Left forelimb (tissue), 1 donor: ENCODE measurements at regions not wholly inside any gene's neighbourhood (a gene's known extent, or its start where the extent isn't known, plus 50 kb on each side); places are given as distances from the start of the nearest gene placed in this dataset.
"Not testable (repeated sequence)": the region's sequence is repeated elsewhere in the genome, so short reads cannot be mapped to it uniquely, and the experiment has no call there.

Source experiments
- DNase-seq: peaks from one replicate; pipeline ENCODE4 v3.0.0-alpha.2; 2018; ENCODE audit warnings: low spot score

DNA sequence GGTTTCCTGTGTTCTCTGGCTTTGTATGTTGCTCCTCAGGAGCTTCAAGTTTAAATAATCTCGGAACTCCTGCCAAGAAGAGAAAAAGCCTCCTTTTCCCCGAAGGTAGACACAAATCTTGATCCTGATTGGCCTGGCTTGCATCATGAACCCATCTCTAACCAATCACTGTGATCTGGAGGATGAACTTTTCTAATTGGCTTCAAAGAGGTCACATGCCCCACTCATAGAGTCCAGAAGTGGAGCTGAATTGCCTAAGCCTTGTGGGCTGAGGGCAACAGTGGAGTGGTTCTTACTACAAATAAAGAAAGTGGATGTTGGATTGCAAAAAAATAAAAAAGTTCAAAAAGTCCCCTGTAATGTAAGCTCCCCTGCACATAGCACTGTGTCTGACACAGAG lies 245.9 kb downstream of the MID1IP1 start:
- no peak for DNase-seq

DNA sequence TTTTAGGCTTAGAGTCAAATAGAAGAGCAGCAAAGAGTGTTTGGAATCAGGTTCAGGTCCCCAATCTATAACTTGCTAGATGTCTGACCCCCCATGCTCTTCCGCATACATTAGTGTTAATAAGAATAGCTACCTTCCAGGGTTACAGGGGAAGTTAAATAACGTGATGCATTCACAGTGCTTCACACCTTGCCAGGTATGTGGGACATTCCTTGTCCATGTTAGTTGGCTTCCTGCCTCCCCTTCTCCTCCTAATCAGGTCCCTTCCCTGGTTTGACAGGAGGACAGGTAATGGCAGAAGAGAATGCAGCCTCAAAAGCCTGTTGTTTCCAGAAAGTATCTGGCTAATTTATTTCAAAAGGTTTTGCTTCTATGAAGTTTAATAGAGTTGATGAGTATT lies 248.7 kb downstream of the MID1IP1 start:
- no peak for DNase-seq

DNA sequence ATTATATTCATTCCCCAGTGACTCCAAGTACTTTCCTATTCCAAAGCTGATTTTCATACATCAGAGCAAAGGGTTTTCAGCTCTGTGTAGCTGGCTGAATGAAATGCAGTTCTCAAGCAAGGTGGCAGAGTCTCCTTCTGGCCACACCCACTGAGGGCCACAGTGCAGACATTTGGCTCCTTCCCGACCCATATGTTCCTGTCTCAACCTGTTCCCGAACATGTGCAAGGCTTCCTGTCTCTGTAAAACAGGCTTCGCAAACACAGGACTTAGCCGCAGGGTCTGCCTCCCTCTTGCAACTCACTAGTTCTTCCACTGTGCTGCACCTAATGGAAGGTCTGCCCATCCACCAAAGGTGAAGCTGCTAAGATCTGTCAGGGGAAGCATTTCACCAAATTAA lies 249.2 kb downstream of the MID1IP1 start:
- no peak for DNase-seq

DNA sequence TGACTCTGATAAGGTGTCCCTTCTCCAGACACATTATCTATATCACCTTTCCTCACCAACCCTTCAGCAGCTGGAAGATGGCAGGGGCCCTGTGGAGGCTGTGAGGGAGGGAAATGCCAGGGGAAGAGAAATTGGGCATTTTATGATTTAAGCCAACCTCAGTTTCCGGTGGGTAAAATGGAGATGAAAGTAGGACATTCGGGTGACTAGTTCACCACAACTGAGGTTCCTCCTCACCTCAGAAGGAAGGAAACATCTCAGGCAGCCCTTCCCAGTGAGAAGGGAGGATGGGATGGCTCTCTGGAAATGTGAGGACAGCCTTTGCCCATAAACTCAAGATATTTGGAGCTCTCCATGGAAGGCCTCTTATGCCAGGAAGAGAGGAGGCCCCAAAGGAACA lies 251.5 kb downstream of the MID1IP1 start:
- DNase-seq, result no peak

DNA sequence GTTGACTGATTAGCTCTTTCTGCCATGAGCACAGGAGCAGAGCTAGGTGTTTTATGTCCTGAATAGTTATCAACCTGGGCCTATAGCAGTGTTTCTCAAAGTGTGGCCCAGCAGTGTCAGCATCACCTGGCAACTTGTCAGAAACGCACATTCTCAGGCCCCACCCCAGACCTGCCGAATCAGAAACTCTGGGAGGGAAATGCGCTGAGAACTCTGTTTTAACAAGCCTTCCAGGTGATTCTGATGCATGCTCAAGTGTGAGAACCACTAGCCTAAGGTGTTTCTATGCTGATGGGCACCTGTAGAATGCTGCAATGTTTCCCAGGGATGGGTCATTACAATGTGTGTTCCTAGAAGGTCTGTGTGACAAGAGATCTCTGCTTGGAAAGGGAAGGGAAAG lies 257.5 kb downstream of the MID1IP1 start:
- no peak for DNase-seq

DNA sequence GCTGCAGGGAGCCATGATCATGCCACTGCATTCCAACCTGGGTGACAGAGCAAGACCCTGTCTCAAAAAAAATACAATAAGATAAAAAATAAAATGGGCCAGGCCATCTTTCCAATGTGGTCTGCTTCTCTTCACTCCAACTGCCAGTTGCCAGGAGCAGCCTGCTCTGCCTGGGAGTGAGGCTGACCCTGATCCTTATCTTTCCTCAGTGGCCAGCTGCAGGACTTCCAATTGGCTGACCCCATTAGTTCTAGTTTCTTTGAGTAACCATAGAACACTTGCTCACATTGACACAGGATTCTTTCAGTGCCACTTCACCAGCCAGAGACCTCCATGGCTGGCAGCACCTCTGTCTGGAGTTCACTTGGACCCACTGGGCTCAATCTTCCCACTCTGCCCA lies 258.6 kb downstream of the MID1IP1 start:
- DNase-seq, result no peak

DNA sequence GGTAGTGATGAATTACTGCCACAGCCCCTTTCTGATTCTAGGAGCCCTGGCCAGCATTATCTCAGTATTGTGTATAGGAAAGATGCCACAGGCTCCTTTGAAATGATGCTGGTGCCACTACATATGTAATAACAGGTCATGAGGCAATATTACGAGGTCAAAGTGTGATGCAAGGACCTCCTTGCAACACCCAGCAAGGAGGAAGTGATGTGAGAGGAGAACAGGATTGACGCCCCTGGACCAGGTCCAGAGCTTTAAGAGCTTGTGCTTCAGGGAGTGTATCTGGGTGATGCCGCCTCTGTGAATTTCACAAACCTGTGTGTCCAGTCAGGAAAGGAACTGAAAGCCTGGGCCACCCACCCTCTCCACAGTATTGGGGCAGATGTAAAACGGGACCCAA lies 261.8 kb downstream of the MID1IP1 start:
- DNase-seq, result no peak

DNA sequence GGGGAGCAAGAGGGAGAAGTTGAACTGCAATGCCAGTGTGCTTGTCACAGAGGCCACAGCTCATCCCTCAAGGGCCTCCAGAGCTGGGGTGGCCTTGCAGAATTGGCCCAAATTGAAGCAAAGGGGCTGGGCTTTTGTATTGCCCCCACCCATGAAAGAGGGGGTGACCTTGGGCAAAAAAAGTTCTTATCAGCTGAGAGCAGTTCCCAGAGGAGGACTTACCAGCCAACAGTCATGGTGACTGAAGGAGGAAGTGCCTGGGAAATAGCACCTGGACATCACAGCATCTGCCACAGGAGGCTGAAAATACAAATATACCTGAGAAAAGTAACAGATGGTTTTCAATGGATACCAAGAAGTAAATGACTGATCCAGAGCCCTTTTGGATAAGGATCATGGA lies 262.4 kb downstream of the MID1IP1 start:
- DNase-seq, result no peak

DNA sequence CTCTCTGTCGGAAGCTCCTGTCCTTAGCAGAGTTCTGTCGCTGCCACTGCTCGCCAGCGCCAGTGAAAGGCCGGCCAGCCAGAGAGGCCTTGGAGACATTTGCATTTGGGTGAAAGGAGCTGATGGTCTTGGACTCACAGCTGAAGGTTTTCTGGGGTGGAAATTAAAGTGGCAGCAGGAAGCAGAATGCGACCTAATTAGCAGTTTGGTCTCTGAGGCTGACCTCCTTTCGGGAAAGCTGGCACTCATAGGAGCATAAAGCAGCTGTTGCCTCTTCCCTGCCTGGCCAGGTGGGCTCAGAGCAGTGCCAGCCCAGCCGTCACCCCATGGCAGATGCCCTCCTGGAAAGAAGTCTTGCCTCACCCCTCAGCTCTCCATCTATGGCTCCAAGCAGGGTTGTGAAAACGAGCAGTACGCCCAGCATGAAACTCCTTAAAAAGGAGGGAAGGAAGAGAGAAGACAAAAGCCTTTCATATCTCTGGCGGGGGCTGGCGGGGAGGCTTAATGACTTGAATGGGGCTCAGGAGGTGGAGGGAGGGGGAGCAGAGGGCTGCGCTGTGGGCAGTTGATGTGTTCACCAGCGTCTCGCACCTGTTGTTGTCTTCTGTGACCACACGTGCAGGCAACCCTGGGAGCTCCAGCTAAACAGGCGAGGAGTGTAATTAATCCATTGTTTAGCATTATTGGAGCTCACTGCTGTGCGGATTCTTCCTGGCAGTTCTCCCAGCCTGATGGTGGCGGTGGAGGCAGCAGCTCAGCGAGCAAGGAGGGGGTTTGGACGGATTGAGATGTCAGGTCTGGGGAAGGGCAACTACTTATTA lies 264.0 kb downstream of the MID1IP1 start:
- no peak for DNase-seq

DNA sequence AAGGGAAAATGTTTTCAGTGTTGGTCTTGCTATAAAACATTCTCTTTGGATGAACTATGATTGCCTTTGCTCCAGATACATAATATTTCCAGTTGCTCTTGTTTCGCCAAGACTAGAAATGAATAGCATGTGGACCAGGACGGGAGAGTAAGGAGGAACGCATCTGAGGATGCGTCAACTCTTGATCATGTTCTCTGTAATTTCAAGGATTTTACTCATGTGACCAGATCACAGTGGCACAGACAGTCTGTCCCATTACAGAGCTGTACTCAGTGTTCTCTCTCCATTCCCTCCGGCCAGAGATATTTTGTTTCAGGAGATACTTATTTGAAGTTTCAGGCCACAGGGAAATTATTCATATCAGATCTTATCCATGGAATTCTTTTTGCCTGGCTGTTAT lies 266.6 kb downstream of the MID1IP1 start:
- DNase-seq, result no peak

DNA sequence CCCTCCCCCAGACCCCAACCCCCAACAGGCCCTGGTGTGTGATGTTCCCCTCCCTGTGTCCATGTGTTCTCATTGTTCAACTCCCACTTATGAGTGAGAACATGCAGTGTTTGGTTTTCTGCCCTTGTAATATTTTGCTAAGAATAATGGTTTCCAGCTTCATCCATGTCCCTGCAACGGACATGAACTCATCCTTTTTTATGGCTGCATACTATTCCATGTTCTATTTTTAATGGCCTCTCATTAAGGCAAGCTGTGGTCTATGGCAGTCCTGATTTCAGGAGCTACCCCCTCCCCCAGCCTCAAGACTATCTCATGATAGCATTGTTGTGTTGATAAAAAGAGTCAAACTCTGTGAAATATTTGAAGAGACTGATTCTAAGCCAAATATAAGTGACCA lies 267.4 kb downstream of the MID1IP1 start:
- DNase-seq, result not testable (repeated sequence)

DNA sequence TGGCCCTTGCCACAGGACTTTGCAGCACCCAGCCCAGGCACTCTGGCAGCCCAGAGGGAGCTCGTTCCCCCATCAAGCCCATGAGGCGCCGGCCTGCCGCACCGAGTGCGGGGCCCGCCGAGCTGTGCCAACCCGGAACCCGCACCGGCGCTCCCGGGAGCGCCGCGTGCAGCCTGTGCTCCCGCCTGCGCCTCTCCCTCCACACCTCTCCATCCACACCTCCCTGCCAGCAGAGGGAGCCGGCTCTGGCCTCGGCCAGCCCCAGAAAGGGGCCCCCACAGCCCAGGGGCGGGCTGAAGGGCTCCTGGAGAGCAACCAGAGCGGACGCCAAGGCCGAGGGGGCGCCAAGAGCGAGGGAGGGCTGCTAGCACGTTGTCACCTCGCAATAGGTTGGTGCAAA lies 268.8 kb downstream of the MID1IP1 start:
- no peak for DNase-seq

DNA sequence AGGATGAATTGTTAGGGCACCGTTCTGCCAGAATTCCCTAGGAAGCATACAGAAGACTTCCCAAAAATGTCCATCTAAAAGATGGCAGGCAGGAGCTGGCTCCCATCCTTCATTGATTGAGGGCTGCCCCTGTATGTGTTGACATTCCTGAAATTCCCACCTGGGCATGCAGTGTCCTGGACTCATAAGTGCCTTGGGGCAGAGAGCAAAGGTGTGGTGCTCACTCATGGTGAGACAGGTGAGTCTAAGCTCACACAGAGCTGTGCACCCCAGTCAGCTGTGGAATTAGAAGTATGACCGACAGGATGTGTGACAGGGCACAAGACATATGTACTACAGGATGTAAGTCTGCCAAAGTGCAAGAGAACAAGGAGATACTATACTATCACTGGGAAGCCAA lies 271.9 kb downstream of the MID1IP1 start:
- DNase-seq, result no peak

DNA sequence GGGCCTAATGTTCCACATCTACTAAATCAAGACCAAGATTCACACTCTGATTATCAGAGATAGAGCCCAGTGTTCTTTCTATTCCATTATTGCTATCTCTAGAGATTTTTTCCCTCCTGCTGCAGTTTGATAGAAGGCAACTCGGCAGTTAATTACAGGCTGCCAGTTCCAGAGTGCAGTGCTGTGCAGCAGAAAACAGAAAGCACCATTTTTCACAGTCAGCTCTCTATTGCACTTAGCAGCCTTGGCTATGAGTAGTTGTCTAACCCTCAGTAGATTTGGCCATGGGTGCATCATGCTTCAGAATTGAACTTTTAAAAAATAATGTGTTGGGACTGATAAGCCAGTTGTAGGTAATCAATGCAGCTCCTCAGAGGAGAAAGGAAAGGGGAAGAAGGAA lies 295.3 kb downstream of the MID1IP1 start:
- DNase-seq, result no peak

DNA sequence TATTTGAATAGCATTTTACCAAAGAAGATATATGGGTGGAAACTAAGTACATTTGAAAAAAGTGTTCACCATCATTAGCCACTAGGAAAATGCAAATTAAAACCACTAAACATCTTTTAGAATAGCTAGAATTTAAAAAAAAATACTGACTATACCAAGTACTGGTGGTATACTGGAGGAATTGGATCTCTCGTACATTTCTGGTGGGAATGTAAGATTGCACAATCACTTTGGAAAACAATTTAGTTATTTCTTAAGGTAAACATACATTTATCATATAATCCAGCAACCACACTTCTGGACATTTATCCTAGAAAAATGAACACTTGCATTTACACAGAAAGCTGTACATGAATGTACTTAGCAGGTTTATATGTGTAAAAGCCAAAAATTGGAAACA lies 303.5 kb downstream of the MID1IP1 start:
- no peak for DNase-seq

DNA sequence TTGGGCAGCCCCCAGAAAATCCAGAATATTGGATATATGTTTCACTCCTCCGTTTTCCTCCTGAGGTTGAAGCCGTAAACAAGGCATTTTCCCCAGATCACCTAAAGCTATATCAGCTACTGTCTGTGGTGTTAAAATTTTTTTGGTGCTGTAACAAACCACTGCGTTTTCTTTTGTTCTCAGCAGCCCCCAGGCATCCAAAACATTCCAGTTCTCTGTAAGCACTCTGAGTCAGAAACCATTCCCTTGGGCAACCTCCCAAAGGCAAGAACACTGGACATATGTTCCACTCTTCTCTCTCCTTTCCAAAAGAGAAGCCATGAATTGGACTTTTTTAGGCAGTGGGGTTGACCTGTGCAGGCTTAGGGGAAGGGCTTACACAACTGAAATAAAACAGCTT lies 310.9 kb downstream of the MID1IP1 start:
- DNase-seq, result no peak

DNA sequence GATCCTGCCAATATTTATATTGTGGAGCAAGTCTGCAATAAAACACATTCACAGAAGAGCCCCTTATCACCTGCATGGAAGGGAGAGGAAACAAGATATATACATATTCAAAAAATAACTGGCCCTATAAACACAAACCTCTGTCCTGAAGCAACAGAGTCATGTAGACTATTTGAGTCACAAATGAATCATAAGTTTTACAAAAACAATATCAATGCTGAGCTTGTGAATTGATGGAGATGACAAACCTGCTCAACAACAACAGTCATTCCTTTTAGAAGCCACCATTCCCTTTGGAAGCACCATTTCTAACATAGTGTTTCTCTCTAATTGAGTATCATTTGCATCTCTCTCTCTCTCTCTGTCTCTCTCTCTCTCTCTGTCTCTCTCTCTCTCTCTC lies 313.9 kb downstream of the MID1IP1 start:
- DNase-seq, result no peak

DNA sequence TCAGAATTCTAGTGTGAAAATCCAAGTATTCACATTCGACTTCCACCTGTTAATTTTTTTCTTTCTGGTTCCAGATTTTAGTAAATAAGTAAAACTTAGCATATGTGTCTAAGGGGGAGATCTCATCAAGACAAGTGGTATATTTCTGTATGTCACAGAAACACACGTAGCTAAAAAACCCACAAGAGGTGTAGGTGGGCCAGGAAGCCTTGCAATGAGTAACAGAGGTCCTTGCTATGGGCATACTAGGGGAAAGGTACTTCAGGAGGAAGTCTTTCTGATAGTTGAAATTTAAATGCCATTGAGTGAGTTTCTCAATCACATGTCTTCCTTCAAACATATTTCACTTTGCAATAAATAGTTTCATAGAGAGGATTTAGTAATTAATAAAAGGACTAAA lies 315.8 kb downstream of the MID1IP1 start:
- no peak for DNase-seq

DNA sequence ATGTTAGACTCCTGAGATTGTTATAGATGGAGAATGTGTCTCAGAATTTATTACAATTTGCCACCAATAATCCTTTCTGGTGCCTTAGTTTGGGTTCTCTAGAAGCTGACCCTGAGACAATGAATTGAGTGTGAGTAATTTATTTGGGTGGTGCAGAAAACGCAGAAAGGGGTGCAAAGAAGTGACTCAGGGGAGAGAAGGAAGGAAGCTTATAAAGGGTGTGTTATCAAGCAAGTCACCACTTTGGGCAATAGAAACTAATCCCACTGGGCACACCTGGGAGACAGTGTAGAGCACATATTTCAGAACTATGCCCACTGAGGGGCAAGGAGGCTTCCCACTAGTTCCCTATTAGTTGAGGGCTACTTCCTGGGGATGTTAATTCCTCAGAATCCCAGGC lies 320.6 kb downstream of the MID1IP1 start:
- DNase-seq, result no peak

DNA sequence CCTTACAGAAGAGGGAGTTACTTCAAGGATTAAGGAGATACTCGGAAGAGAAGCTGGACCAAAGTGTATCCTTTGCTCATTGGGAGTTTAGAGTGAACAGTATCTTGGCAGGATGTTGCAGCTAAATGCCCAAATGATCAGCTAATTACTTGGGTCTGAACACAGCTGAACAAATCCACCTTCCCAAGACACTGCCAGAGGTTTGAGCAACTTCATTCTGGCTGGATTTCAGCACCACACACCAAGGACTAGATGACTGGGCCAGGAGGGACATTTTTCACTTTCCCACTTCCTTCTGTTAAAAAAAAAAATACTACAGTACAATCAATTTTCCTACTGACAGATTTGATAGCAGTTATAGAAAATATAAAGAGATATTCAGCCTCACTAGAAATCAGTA lies 324.6 kb downstream of the MID1IP1 start:
- no peak for DNase-seq

DNA sequence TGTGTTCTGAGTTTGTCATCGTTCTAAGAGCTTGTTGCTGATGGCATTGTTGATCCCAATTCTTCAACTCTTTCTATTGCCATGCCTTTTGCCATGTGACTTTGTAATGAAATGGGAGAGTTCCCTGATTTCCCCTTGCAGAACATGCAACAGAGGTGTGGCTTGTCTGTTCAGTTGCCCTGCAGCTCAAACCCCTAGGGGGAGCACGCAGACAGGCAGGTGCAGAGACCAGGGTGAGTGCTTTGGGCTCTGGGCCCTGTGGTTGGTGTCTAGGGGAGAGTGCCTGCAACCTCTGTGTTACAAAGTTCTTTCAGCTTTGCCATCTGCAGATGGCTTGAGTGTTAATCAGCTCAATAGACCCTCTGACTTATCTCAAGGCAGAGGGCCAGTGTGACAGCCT lies 332.7 kb downstream of the MID1IP1 start:
- DNase-seq, result no peak

DNA sequence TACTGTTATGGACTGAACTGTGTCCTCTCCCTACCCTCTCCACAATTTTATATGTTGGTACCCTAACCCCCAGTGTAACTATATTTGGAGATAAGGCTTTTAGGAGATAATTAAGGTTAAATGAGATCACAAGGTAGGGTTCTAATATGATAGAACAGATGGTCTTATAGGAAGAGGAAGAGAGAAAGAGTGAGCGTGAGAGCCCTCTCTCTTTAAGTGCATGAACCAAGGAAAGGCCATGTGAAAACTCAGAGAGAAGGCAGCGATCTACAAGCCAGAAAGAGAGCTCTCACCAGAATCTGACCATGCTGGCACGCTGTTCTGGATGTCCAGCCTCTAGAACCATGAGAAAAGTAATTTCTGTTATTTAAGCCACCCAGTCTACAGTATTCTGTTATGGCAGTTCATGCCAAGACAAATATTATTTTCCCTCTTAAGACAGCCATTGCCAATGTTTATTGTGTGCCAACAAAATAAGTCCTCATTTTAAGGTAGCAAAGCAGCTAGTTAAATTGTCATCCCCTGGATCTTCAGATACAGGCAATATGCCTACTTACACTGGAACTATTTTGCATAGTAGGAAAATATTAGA lies 336.2 kb downstream of the MID1IP1 start:
- no peak for DNase-seq

DNA sequence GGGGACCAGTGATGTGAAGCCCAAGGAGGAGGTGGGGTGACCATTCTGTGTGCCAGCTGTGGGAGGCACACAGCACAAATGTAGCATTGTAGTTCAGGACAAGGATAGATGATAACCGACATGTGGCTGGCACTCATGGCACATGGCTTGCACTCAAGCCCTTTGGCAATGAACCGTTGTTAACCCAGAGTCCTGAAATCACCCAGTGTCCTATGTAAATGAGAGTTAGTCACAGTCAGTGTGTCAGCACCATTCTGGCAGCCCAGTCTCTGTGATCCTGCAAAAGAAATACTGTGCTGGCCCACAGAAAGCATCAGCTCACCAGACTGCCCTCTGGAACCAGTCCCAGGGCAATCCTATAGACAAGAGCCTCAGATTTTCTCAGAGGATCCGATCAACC lies 339.3 kb downstream of the MID1IP1 start:
- DNase-seq, result no peak

DNA sequence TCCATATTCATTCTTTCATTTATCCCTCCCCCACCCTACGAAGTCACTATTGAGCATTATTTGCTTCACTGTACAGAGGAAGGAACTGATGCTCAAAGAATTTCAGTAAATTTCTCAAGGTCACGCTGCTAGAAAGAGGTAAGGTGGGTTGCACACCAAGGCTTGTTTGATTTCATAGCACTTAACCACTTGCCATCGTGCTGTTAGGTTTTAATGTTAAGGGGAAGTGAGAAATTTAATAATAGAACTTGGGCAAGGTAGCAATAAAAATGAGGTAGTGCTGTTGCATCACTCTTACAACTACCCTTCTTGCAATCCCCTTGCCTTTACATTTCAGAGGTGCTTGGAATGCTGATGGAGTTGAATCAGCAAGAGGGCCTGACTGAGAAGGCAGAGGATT lies 343.1 kb downstream of the MID1IP1 start:
- no peak for DNase-seq
